Left ventricle myocardium inferior (tissue), 1 donor: ENCODE measurements at regions not wholly inside any gene's neighbourhood (a gene's known extent, or its start where the extent isn't known, plus 50 kb on each side); places are given as distances from the start of the nearest gene placed in this dataset.

Source experiments
- DNase-seq: peaks from one replicate; pipeline ENCODE4 v3.0.0-alpha.2; 2020
- H3K27ac ChIP-seq: fragments of 200-600 bp; replicated peaks from 2 replicates; pipeline ENCODE4 v1.8.0; 2021
- H3K27me3 ChIP-seq: fragments of 200-600 bp; 2 replicates; pipeline ENCODE4 v1.8.0; 2021; ENCODE audit warnings: low read depth
- H3K36me3 ChIP-seq: fragments of 200-600 bp; 2 replicates; pipeline ENCODE4 v1.8.0; 2021
- H3K4me1 ChIP-seq: fragments of 200-600 bp; 2 replicates; pipeline ENCODE4 v1.8.0; 2021
- H3K4me3 ChIP-seq: fragments of 200-600 bp; 2 replicates; pipeline ENCODE4 v1.8.0; 2021; ENCODE audit warnings: mild to moderate bottlenecking, moderate library complexity
- H3K9me3 ChIP-seq: fragments of 200-600 bp; replicated peaks from 2 replicates; pipeline ENCODE4 v1.8.0; 2021
- intact Hi-C: fragments of 100-400 bp; cut with micrococcal nuclease; formaldehyde crosslinking; loops from one replicate; pipeline ENCODE4 v1.11.0; 2022
- TF ChIP-seq, protein P1 (sequence below): fragments of 200-600 bp; IDR thresholded peaks from 2 replicates; pipeline ENCODE4 v1.8.0; 2021; ENCODE audit warnings: antibody characterized with exemption, mild to moderate bottlenecking, borderline replicate concordance
- donor health status: DM: no; HTN: yes; CAD: no; lungs with severe emphysema.

GRCh38 chr16:64656471-64656870 is 465.4 kb downstream of the CDH11 start:
- no peaks in the 10 kb centered on the region for H3K36me3 ChIP-seq
- no peaks in the 10 kb centered on the region for H3K27me3 ChIP-seq
- H3K27ac ChIP-seq, result no peak overlapping the region
- H3K4me1 ChIP-seq, result no peaks in the 10 kb centered on the region
- no peak overlapping the region for H3K4me3 ChIP-seq
- TF ChIP-seq, protein P1, sequence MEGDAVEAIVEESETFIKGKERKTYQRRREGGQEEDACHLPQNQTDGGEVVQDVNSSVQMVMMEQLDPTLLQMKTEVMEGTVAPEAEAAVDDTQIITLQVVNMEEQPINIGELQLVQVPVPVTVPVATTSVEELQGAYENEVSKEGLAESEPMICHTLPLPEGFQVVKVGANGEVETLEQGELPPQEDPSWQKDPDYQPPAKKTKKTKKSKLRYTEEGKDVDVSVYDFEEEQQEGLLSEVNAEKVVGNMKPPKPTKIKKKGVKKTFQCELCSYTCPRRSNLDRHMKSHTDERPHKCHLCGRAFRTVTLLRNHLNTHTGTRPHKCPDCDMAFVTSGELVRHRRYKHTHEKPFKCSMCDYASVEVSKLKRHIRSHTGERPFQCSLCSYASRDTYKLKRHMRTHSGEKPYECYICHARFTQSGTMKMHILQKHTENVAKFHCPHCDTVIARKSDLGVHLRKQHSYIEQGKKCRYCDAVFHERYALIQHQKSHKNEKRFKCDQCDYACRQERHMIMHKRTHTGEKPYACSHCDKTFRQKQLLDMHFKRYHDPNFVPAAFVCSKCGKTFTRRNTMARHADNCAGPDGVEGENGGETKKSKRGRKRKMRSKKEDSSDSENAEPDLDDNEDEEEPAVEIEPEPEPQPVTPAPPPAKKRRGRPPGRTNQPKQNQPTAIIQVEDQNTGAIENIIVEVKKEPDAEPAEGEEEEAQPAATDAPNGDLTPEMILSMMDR, result no peak
- H3K9me3 ChIP-seq, result peaks cover 7% of the 10 kb centered on the region
- DNase-seq, result no peak
- intact Hi-C loops, result no loop called here

DNA sequence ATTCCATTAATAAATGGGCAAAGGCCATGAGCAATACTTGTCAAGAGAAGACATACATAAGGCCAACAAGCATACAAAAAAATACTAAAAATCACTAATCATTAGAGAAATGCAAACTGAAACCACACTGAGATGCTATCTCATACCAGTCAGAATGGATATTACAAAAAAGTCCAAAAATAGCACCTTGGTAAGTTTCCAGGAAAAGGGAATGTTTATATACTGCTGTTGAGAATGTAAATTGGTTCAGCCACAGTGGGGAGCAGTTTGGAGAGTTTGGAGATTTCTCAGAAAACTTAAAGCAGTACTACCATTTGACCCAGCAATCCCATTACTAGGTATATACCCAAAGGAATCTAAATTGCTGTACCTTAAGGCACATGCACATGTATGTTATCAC is 467.7 kb downstream of the CDH11 start:
- Histone ChIP-seq H3K4me1 (no peaks in the 10 kb centered on the region), H3K9me3 (no peaks in the 10 kb centered on the region), H3K36me3 (no peaks in the 10 kb centered on the region), H3K27me3 (no peaks in the 10 kb centered on the region), H3K27ac (no peak overlapping the region), H3K4me3 (no peak overlapping the region)
- no peak for DNase-seq
- intact Hi-C loops, result no loop called here
- TF ChIP-seq, protein P1, result no peak

DNA sequence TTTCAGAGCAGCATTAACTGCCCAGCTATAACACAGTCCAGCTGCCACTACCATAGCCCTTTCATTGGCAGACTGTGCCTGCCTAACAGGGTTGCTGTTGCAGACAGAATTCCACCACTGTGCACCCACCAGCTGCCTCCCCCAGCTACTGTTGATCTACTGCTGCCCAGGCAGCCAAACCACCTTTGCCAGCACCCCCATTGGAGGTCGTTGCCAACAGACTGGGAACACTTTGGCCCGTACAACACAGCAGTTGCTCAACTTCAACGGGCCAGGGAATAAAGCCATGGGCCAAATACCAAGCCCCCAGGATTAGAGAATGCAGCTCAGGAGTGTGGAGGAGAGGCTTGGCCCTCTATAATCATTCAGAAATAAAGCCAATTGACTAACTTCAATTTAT is 473.6 kb downstream of the CDH11 start:
- Histone ChIP-seq H3K27me3 (no peaks in the 10 kb centered on the region), H3K27ac (no peak overlapping the region), H3K36me3 (no peaks in the 10 kb centered on the region), H3K9me3 (no peaks in the 10 kb centered on the region), H3K4me1 (no peaks in the 10 kb centered on the region), H3K4me3 (no peak overlapping the region)
- TF ChIP-seq, protein P1, result no peak
- DNase-seq, result no peak
- intact Hi-C loops, result no loop called here

DNA sequence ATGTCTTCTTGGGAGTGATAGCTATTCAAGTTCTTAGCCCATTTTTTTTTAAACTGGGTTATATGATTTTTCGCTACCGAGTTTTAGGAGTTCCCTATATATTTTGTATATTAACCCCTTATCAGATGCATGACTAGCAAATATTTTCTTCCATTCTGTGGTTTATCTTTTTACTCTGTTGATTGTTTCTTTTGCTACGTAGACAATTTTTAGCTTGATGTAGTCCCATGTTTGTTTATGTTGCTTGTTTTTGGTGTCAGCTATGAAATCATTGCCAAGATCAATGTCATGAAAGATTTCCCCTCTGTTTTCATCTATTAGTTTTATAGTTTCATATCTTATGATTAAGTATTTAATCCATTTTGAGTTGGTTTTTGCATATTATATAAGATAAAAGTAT is 480.5 kb downstream of the CDH11 start:
- Histone ChIP-seq H3K4me3 (no peak overlapping the region), H3K4me1 (no peaks in the 10 kb centered on the region), H3K36me3 (no peaks in the 10 kb centered on the region), H3K27me3 (no peaks in the 10 kb centered on the region), H3K27ac (no peak overlapping the region), H3K9me3 (peaks cover 6% of the 10 kb centered on the region)
- intact Hi-C loops, result no loop called here
- TF ChIP-seq, protein P1, result no peak
- no peak for DNase-seq

- Histone ChIP-seq H3K36me3 (no peaks in the 10 kb centered on the region), H3K4me1 (no peaks in the 10 kb centered on the region), H3K27me3 (no peaks in the 10 kb centered on the region), H3K9me3 (peaks cover 6% of the 10 kb centered on the region), H3K4me3 (no peak overlapping the region), H3K27ac (no peak overlapping the region)
- intact Hi-C loops, result no loop called here
- no peak for DNase-seq
- TF ChIP-seq, protein P1, result no peak
Measured at GRCh38 chr16:64638766-64639165, 483.1 kb downstream of the CDH11 start.

DNA sequence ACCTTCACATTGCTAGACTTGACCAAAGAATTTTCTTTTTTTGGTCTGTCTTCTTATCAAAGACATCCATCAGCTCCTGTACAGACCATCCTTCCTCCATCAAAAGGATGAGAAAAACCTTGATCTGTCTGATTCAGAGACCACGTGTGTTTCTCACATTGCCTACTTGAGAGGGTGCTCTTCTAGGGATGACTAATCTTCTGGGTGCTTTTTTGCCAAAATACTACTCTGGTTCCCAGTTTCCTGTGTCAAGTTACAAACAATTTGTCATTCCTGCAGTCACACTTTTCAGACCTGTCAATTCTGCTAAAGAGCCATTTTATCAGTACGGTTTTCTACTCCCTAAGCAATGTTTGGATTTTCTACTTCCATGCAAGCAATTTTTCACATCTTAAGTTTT is 492.2 kb downstream of the CDH11 start:
- no peak for DNase-seq

More for the DNA sequence above, 492.2 kb downstream of the CDH11 start:
- intact Hi-C loops, result no loop called here
- Histone ChIP-seq H3K27ac (no peak overlapping the region), H3K4me1 (no peaks in the 10 kb centered on the region), H3K4me3 (no peak overlapping the region), H3K27me3 (no peaks in the 10 kb centered on the region), H3K9me3 (no peaks in the 10 kb centered on the region), H3K36me3 (no peaks in the 10 kb centered on the region)
- TF ChIP-seq, protein P1, result no peak
